HL-60 (cell line): ENCODE measurements at regions not wholly inside any gene's neighbourhood (a gene's known extent, or its start where the extent isn't known, plus 50 kb on each side); places are given as distances from the start of the nearest gene placed in this dataset.

Experiments used
- GABPA ChIP-seq: IDR thresholded peaks from 2 replicates; pipeline ENCODE4 v1.6.1; 2012; ENCODE audit warnings: low read depth
- POLR2AphosphoS5 ChIP-seq: IDR thresholded peaks from 2 replicates; pipeline ENCODE4 v1.6.1; 2012; ENCODE audit warnings: low read depth
- SPI1 ChIP-seq: IDR thresholded peaks from 2 replicates; pipeline ENCODE4 v1.6.1; 2012; ENCODE audit warnings: low read depth, mild to moderate bottlenecking, borderline replicate concordance
- TF ChIP-seq, protein P1 (sequence below): IDR thresholded peaks from one replicate; pipeline ENCODE4 v1.5.1; 2011; ENCODE audit warnings: low read length, control low read depth, inconsistent platforms; ENCODE audit not compliant: insufficient read depth
- TF ChIP-seq, protein P2 (sequence below): IDR thresholded peaks from 2 replicates; pipeline ENCODE4 v1.6.1; 2012; ENCODE audit warnings: low read depth; ENCODE audit not compliant: insufficient replicate concordance

DNA sequence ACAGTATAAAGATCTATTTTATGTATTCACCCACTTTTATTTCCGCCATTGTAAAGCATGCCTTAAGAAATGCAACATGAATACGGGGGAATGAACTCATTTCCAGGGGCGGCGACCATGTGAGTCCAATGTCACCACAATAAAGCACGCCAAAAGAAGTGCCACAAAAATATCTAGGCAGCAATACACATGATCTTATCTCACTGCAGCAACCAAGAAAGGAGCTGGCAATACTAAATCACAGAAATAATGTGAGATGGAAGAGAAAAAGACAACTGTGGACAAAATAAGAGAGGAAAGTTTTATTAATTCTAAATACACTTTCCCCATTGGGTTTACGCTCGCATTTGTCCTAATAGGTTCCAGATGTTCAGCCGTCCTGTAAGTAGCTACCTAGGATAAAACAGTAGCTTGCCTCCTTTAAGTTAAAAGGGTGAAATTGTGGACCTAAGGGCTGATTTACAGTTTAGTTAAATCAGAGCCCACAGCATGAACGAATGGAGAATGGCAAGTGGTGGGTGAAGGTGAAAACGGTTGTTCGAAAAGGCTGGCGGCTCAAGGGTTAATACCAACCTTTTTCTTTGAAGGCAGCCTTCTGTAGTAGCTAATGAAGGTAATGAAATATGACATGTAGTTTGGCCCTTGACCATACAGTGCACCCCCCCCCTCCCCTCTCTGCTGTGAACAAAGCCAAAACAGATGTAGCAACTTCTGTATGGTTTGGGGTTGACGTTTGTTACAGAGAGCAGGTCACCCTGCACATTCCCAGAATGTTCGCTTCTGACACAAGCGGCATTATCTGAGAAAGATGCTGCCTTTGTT lies 504.2 kb upstream of the PSMD7 start:
- TF ChIP-seq POLR2AphosphoS5, result no peak
- TF ChIP-seq, protein P1, sequence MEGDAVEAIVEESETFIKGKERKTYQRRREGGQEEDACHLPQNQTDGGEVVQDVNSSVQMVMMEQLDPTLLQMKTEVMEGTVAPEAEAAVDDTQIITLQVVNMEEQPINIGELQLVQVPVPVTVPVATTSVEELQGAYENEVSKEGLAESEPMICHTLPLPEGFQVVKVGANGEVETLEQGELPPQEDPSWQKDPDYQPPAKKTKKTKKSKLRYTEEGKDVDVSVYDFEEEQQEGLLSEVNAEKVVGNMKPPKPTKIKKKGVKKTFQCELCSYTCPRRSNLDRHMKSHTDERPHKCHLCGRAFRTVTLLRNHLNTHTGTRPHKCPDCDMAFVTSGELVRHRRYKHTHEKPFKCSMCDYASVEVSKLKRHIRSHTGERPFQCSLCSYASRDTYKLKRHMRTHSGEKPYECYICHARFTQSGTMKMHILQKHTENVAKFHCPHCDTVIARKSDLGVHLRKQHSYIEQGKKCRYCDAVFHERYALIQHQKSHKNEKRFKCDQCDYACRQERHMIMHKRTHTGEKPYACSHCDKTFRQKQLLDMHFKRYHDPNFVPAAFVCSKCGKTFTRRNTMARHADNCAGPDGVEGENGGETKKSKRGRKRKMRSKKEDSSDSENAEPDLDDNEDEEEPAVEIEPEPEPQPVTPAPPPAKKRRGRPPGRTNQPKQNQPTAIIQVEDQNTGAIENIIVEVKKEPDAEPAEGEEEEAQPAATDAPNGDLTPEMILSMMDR, result no peak
- no peak for TF ChIP-seq GABPA
- TF ChIP-seq SPI1, result no peak
- TF ChIP-seq, protein P2, sequence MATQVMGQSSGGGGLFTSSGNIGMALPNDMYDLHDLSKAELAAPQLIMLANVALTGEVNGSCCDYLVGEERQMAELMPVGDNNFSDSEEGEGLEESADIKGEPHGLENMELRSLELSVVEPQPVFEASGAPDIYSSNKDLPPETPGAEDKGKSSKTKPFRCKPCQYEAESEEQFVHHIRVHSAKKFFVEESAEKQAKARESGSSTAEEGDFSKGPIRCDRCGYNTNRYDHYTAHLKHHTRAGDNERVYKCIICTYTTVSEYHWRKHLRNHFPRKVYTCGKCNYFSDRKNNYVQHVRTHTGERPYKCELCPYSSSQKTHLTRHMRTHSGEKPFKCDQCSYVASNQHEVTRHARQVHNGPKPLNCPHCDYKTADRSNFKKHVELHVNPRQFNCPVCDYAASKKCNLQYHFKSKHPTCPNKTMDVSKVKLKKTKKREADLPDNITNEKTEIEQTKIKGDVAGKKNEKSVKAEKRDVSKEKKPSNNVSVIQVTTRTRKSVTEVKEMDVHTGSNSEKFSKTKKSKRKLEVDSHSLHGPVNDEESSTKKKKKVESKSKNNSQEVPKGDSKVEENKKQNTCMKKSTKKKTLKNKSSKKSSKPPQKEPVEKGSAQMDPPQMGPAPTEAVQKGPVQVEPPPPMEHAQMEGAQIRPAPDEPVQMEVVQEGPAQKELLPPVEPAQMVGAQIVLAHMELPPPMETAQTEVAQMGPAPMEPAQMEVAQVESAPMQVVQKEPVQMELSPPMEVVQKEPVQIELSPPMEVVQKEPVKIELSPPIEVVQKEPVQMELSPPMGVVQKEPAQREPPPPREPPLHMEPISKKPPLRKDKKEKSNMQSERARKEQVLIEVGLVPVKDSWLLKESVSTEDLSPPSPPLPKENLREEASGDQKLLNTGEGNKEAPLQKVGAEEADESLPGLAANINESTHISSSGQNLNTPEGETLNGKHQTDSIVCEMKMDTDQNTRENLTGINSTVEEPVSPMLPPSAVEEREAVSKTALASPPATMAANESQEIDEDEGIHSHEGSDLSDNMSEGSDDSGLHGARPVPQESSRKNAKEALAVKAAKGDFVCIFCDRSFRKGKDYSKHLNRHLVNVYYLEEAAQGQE, result no peak
